ENCODE measurements at regions not wholly inside any gene's neighbourhood (a gene's known extent, or its start where the extent isn't known, plus 50 kb on each side); places are given as distances from the start of the nearest gene placed in this dataset.

DNA sequence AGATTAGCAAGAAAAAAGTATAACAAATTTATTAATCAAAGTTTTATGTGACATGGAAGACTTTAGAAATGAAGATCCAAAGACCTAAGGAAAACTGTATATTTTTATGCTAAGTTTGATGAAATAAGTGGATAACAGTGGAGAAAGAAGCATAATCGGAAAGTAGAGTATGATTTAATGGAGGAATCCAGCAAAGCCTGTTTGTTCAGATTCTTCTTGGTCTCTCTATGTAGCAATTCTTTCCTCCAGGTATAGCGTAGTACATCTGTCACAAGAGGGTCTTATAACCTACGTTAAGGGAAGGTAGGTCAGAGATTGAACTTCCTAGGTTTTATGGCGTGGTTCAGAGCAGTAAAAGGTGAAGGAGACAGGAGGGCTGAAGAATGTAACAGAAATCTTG lies 600.6 kb upstream of the CHORDC1 start:
- TF ChIP-seq EZH2 (optimal IDR thresholded peaks at IDR 0.05; ENCODE audit: low read depth, low read length) (no peak), CTCF (IDR thresholded peaks at IDR 0.05; ENCODE audit: low read length) (no peak)
